ENCODE measurements at regions not wholly inside any gene's neighbourhood (a gene's known extent, or its start where the extent isn't known, plus 50 kb on each side); places are given as distances from the start of the nearest gene placed in this dataset.

DNA sequence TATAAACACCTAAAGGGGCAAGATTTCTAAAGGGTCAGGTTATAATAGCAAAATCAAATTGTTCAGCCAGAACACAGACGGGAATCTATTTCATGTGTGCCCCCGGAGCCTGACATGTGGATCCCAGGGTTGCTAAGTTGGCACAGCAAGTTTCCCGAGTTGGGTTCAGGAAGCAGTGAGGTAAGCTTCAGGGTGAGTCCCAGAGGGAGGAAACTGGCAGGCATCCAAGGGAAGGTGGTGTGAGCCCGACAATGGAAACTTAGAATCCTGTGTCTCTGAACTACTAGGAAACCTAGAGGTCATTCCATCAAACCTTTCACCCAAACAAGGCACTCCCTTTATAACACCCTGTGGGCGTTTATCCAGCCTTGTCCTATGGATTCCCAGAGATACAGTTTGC lies 98.4 kb downstream of the ADRB2 start:
- Histone ChIP-seq H4K20me1 (ENCODE audit: control insufficient read depth, extremely low read depth, insufficient read depth, low read length) (no peaks in the 10 kb centered on the region), H3K27me3 (ENCODE audit: control insufficient read depth, extremely low read depth, insufficient read depth, low read length) (no peaks in the 10 kb centered on the region), H3K4me3 (ENCODE audit: control insufficient read depth in 2 of 3, extremely low read depth in 1 of 3, insufficient read depth in 2 of 3, low read depth in 1 of 3, low read length in 3 of 3) (no peak overlapping the region), H3K36me3 (ENCODE audit: control insufficient read depth in 2 of 2, extremely low read depth in 1 of 2, insufficient read depth in 2 of 2, low read length in 2 of 2) (no peaks in the 10 kb centered on the region), H3K9me1 (ENCODE audit: control insufficient read depth, extremely low read depth, insufficient read depth, low read length) (no peaks in the 10 kb centered on the region), H3K9ac (ENCODE audit: control insufficient read depth, extremely low read depth, insufficient read depth, low read length) (no peak overlapping the region), H3K79me2 (ENCODE audit: control insufficient read depth, insufficient read depth, low read length) (no peaks in the 10 kb centered on the region), H3K9me3 (ENCODE audit: control insufficient read depth, low read depth, low read length) (no peaks in the 10 kb centered on the region), H3K4me1 (ENCODE audit: control insufficient read depth, extremely low read depth, insufficient read depth, low read length) (peaks cover 12% of the 10 kb centered on the region), H3K27ac (ENCODE audit: control insufficient read depth, insufficient read depth, low read length) (no peak overlapping the region), H3K4me2 (ENCODE audit: control insufficient read depth, extremely low read depth, insufficient read depth, low read depth, low read length) (no peak overlapping the region), H2AFZ (ENCODE audit: control insufficient read depth, low read length) (no peak overlapping the region)
- DNase-seq (ENCODE audit: low read depth, low spot score) (no peak), FAIRE-seq (peak; percentile 74)
- dilution Hi-C loops (cut with MboI; ENCODE audit: extremely low pct_ligation_motif_present, low sequenced_read_pairs): no loop called here
- no peak for TF ChIP-seq EZH2 (IDR thresholded peaks at IDR 0.05; ENCODE audit: low read length)
- TF ChIP-seq, protein P1, sequence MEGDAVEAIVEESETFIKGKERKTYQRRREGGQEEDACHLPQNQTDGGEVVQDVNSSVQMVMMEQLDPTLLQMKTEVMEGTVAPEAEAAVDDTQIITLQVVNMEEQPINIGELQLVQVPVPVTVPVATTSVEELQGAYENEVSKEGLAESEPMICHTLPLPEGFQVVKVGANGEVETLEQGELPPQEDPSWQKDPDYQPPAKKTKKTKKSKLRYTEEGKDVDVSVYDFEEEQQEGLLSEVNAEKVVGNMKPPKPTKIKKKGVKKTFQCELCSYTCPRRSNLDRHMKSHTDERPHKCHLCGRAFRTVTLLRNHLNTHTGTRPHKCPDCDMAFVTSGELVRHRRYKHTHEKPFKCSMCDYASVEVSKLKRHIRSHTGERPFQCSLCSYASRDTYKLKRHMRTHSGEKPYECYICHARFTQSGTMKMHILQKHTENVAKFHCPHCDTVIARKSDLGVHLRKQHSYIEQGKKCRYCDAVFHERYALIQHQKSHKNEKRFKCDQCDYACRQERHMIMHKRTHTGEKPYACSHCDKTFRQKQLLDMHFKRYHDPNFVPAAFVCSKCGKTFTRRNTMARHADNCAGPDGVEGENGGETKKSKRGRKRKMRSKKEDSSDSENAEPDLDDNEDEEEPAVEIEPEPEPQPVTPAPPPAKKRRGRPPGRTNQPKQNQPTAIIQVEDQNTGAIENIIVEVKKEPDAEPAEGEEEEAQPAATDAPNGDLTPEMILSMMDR (optimal IDR thresholded peaks at IDR 0.05 in 1 of 3, IDR thresholded peaks at IDR 0.05 in 1 of 3, conservative IDR thresholded peaks at IDR 0.05 in 1 of 3; ENCODE audit: extremely low read depth in 1 of 3, insufficient read depth in 2 of 3, low read length in 3 of 3): no peak

DNA sequence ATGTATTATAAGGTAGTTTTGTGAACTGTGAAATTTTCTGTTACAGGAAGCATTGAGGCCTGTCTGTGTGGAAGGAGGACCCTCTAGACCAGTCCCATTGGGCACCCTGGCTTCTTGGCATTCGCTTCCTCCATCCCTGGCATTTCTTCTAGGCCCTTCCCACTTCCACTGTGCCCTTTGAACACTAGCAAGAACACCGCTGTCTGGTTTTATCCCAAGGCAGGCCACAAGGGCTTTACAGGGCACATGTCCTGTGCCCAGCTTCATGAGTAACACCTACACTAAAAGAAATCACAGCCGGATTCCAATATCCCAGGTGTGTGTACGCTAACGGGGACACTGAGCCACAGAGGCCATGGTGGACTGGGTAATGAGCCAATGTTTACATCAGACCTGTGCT lies 99.8 kb downstream of the ADRB2 start:
- H3K9ac ChIP-seq (ENCODE audit: control insufficient read depth, extremely low read depth, insufficient read depth, low read length): no peak overlapping the region
- H3K4me2 ChIP-seq (ENCODE audit: control insufficient read depth, extremely low read depth, insufficient read depth, low read depth, low read length): no peak overlapping the region
- FAIRE-seq (no peak), DNase-seq (ENCODE audit: low read depth, low spot score) (no peak)
- no peaks in the 10 kb centered on the region for H4K20me1 ChIP-seq (ENCODE audit: control insufficient read depth, extremely low read depth, insufficient read depth, low read length)
- no peaks in the 10 kb centered on the region for H3K27me3 ChIP-seq (ENCODE audit: control insufficient read depth, extremely low read depth, insufficient read depth, low read length)
- no peaks in the 10 kb centered on the region for H3K9me3 ChIP-seq (ENCODE audit: control insufficient read depth, low read depth, low read length)
- H3K9me1 ChIP-seq (ENCODE audit: control insufficient read depth, extremely low read depth, insufficient read depth, low read length): no peaks in the 10 kb centered on the region
- no peak overlapping the region for H2AFZ ChIP-seq (ENCODE audit: control insufficient read depth, low read length)
- TF ChIP-seq EZH2 (IDR thresholded peaks at IDR 0.05; ENCODE audit: low read length): no peak
- TF ChIP-seq, protein P1 (optimal IDR thresholded peaks at IDR 0.05 in 1 of 3, IDR thresholded peaks at IDR 0.05 in 1 of 3, conservative IDR thresholded peaks at IDR 0.05 in 1 of 3; ENCODE audit: extremely low read depth in 1 of 3, insufficient read depth in 2 of 3, low read length in 3 of 3): no peak
- no peaks in the 10 kb centered on the region for H3K36me3 ChIP-seq (ENCODE audit: control insufficient read depth in 2 of 2, extremely low read depth in 1 of 2, insufficient read depth in 2 of 2, low read length in 2 of 2)
- no peak overlapping the region for H3K27ac ChIP-seq (ENCODE audit: control insufficient read depth, insufficient read depth, low read length)
- no peak overlapping the region for H3K4me3 ChIP-seq (ENCODE audit: control insufficient read depth in 2 of 3, extremely low read depth in 1 of 3, insufficient read depth in 2 of 3, low read depth in 1 of 3, low read length in 3 of 3)
- no peaks in the 10 kb centered on the region for H3K79me2 ChIP-seq (ENCODE audit: control insufficient read depth, insufficient read depth, low read length)
- peaks cover 12% of the 10 kb centered on the region for H3K4me1 ChIP-seq (ENCODE audit: control insufficient read depth, extremely low read depth, insufficient read depth, low read length)
- dilution Hi-C loops (cut with MboI; ENCODE audit: extremely low pct_ligation_motif_present, low sequenced_read_pairs): no loop called here
